ENCODE measurements at regions not wholly inside any gene's neighbourhood (a gene's known extent, or its start where the extent isn't known, plus 50 kb on each side); places are given as distances from the start of the nearest gene placed in this dataset.

GRCh38 chr10:129131457-129132132 lies 335.4 kb upstream of the MGMT start:
- Histone ChIP-seq H3K4me3 (ENCODE audit: low read depth in 1 of 2, low read length in 2 of 2) (no peak overlapping the region), H3K9me3 (ENCODE audit: insufficient read depth, low read length, severe bottlenecking) (no peaks in the 10 kb centered on the region), H3K9ac (ENCODE audit: low read depth, low read length) (no peak overlapping the region), H3K79me2 (ENCODE audit: insufficient read depth, low read length) (no peaks in the 10 kb centered on the region), H3K27me3 (ENCODE audit: insufficient read depth, low read length, poor library complexity) (no peaks in the 10 kb centered on the region), H4K20me1 (ENCODE audit: insufficient read depth, low read length) (no peaks in the 10 kb centered on the region), H3K27ac (ENCODE audit: low read length) (no peak overlapping the region), H3K36me3 (ENCODE audit: insufficient read depth, low read length) (no peaks in the 10 kb centered on the region), H2AFZ (ENCODE audit: low read depth, low read length) (no peak overlapping the region), H3K4me2 (ENCODE audit: insufficient read depth, low read length) (no peak overlapping the region), H3K4me1 (ENCODE audit: insufficient read depth, low read length) (0 out of 2 replicates have a peak, but pooled peaks cover 3% of the 10 kb centered on the region)
- ATAC-seq (ENCODE audit: insufficient read depth, low read depth) (no peak), DNase-seq (no peak)
- TF ChIP-seq CTCF (IDR thresholded peaks at IDR 0.05; ENCODE audit: borderline replicate concordance, extremely low read depth, low read length, poor library complexity, severe bottlenecking) (no peak), EZH2 (IDR thresholded peaks at IDR 0.05; ENCODE audit: borderline replicate concordance, low read depth, low read length, severe bottlenecking) (no peak)

- no peaks in the 10 kb centered on the region for H4K20me1 ChIP-seq (ENCODE audit: insufficient read depth, low read length)
- no peak for TF ChIP-seq EZH2 (IDR thresholded peaks at IDR 0.05; ENCODE audit: borderline replicate concordance, low read depth, low read length, severe bottlenecking)
- TF ChIP-seq CTCF (IDR thresholded peaks at IDR 0.05; ENCODE audit: borderline replicate concordance, extremely low read depth, low read length, poor library complexity, severe bottlenecking): no peak
- ATAC-seq (ENCODE audit: insufficient read depth, low read depth) (no peak), DNase-seq (no peak)
- H3K4me1 ChIP-seq (ENCODE audit: insufficient read depth, low read length): 0 out of 2 replicates have a peak, but pooled peaks cover 3% of the 10 kb centered on the region
- no peaks in the 10 kb centered on the region for H3K9me3 ChIP-seq (ENCODE audit: insufficient read depth, low read length, severe bottlenecking)
- no peaks in the 10 kb centered on the region for H3K27me3 ChIP-seq (ENCODE audit: insufficient read depth, low read length, poor library complexity)
- H2AFZ ChIP-seq (ENCODE audit: low read depth, low read length): no peak overlapping the region
- H3K27ac ChIP-seq (ENCODE audit: low read length): no peak overlapping the region
- no peak overlapping the region for H3K4me2 ChIP-seq (ENCODE audit: insufficient read depth, low read length)
- no peak overlapping the region for H3K9ac ChIP-seq (ENCODE audit: low read depth, low read length)
- no peak overlapping the region for H3K4me3 ChIP-seq (ENCODE audit: low read depth in 1 of 2, low read length in 2 of 2)
- no peaks in the 10 kb centered on the region for H3K36me3 ChIP-seq (ENCODE audit: insufficient read depth, low read length)
- H3K79me2 ChIP-seq (ENCODE audit: insufficient read depth, low read length): no peaks in the 10 kb centered on the region
Observed at GRCh38 chr10:129133856-129134255, 333.2 kb upstream of the MGMT start.

GRCh38 chr10:129134371-129134770 lies 332.7 kb upstream of the MGMT start:
- Histone ChIP-seq H3K9me3 (ENCODE audit: insufficient read depth, low read length, severe bottlenecking) (no peaks in the 10 kb centered on the region), H3K4me2 (ENCODE audit: insufficient read depth, low read length) (no peak overlapping the region), H2AFZ (ENCODE audit: low read depth, low read length) (no peak overlapping the region), H3K27me3 (ENCODE audit: insufficient read depth, low read length, poor library complexity) (no peaks in the 10 kb centered on the region), H4K20me1 (ENCODE audit: insufficient read depth, low read length) (no peaks in the 10 kb centered on the region), H3K4me3 (ENCODE audit: low read depth in 1 of 2, low read length in 2 of 2) (no peak overlapping the region), H3K79me2 (ENCODE audit: insufficient read depth, low read length) (no peaks in the 10 kb centered on the region), H3K4me1 (ENCODE audit: insufficient read depth, low read length) (0 out of 2 replicates have a peak, but pooled peaks cover 3% of the 10 kb centered on the region), H3K36me3 (ENCODE audit: insufficient read depth, low read length) (no peaks in the 10 kb centered on the region), H3K9ac (ENCODE audit: low read depth, low read length) (no peak overlapping the region), H3K27ac (ENCODE audit: low read length) (no peak overlapping the region)
- DNase-seq: no peak
- TF ChIP-seq EZH2 (IDR thresholded peaks at IDR 0.05; ENCODE audit: borderline replicate concordance, low read depth, low read length, severe bottlenecking) (no peak), CTCF (IDR thresholded peaks at IDR 0.05; ENCODE audit: borderline replicate concordance, extremely low read depth, low read length, poor library complexity, severe bottlenecking) (no peak)
- ATAC-seq (ENCODE audit: insufficient read depth, low read depth): no peak
